ENCODE measurements at regions not wholly inside any gene's neighbourhood (a gene's known extent, or its start where the extent isn't known, plus 50 kb on each side); places are given as distances from the start of the nearest gene placed in this dataset.

- no peak for TF ChIP-seq CTCF (IDR thresholded peaks at IDR 0.05)
- Histone ChIP-seq H3K27ac (no peak overlapping the region), H3K4me3 (no peak overlapping the region)
- DNase-seq (ENCODE audit: low spot score), result no peak
These were observed 255.8 kb upstream of the CRY1 start for GRCh38 chr12:107349008-107349747.

GRCh38 chr12:107349839-107350238 is 256.5 kb upstream of the CRY1 start:
- Histone ChIP-seq H3K27ac (no peak overlapping the region), H3K4me3 (no peak overlapping the region)
- DNase-seq (ENCODE audit: low spot score), result no peak
- no peak for TF ChIP-seq CTCF (IDR thresholded peaks at IDR 0.05)

GRCh38 chr12:107351109-107351508 is 257.8 kb upstream of the CRY1 start:
- no peak for TF ChIP-seq CTCF (IDR thresholded peaks at IDR 0.05)
- H3K4me3 ChIP-seq, result no peak overlapping the region
- no peak overlapping the region for H3K27ac ChIP-seq
- no peak for DNase-seq (ENCODE audit: low spot score)

GRCh38 chr12:107351713-107352112 is 258.4 kb upstream of the CRY1 start:
- no peak for TF ChIP-seq CTCF (IDR thresholded peaks at IDR 0.05)
- no peak overlapping the region for H3K27ac ChIP-seq

GRCh38 chr12:107352347-107353081 is 259.2 kb upstream of the CRY1 start:
- Histone ChIP-seq H3K27ac (no peak overlapping the region), H3K4me3 (no peak overlapping the region)
- no peak for DNase-seq (ENCODE audit: low spot score)
- TF ChIP-seq CTCF (IDR thresholded peaks at IDR 0.05), result no peak

More at GRCh38 chr12:107351713-107352112, 258.4 kb upstream of the CRY1 start:
- no peak for DNase-seq (ENCODE audit: low spot score)
- no peak overlapping the region for H3K4me3 ChIP-seq

- TF ChIP-seq CTCF (IDR thresholded peaks at IDR 0.05), result no peak
- Histone ChIP-seq H3K4me3 (no peak overlapping the region), H3K27ac (no peak overlapping the region)
- DNase-seq (ENCODE audit: low spot score), result no peak
These were observed 260.0 kb upstream of the CRY1 start for GRCh38 chr12:107353312-107353711.
